OCI-LY3 (cell line): ENCODE measurements at regions not wholly inside any gene's neighbourhood (a gene's known extent, or its start where the extent isn't known, plus 50 kb on each side); places are given as distances from the start of the nearest gene placed in this dataset.

Source experiments
- H2AFZ ChIP-seq: fragments of 200-600, 300-600 bp; shearing (Covaris generic); 2 replicates; pipeline ENCODE4 v1.6.0; 2014; ENCODE audit warnings: antibody characterized with exemption, low read depth, low read length
- H3K27ac ChIP-seq: fragments of 200-600, 300-600 bp; sonication (generic); 2 replicates; pipeline ENCODE4 v1.5.1; 2014; ENCODE audit warnings: mild to moderate bottlenecking, low read length, moderate library complexity, mixed read lengths
- H3K27me3 ChIP-seq: fragments of 200-600, 300-600 bp; sonication (generic); 2 replicates; pipeline ENCODE4 v1.6.1; 2014; ENCODE audit warnings: low read depth, low read length, mixed read lengths
- H3K36me3 ChIP-seq: fragments of 200-600, 300-600 bp; sonication (generic); replicated peaks from 2 replicates; pipeline ENCODE3; 2014; ENCODE audit warnings: low read depth, low read length, mixed read lengths
- H3K4me1 ChIP-seq: fragments of 300-600, 200-600 bp; sonication (generic); 2 replicates; pipeline ENCODE4 v1.6.1; 2014; ENCODE audit warnings: low read length, mixed read lengths
- H3K4me2 ChIP-seq: fragments of 200-600, 300-600 bp; sonication (generic); 2 replicates; pipeline ENCODE4 v1.6.1; 2014; ENCODE audit warnings: low read length, mixed read lengths
- H3K4me3 ChIP-seq: fragments of 300-600, 200-600 bp; sonication (generic); 2 replicates; pipeline ENCODE4 v1.5.1; 2014; ENCODE audit warnings: antibody characterized with exemption, mild to moderate bottlenecking, low read length, moderate library complexity
- H3K79me2 ChIP-seq: fragments of 300-600, 200-600 bp; shearing (Covaris generic); 2 replicates; pipeline ENCODE4 v1.6.1; 2014; ENCODE audit warnings: mild to moderate bottlenecking, low read length, mixed read lengths
- H3K9ac ChIP-seq: fragments of 300-600, 200-600 bp; shearing (Covaris generic); 2 replicates; pipeline ENCODE4 v1.6.0; 2014; ENCODE audit warnings: mild to moderate bottlenecking, low read length, moderate library complexity
- H3K9me3 ChIP-seq: fragments of 200-600, 300-600 bp; shearing (Covaris generic); 2 replicates; pipeline ENCODE4 v1.6.1; 2014; ENCODE audit warnings: low read length, mixed read lengths; ENCODE audit not compliant: insufficient read depth
- H4K20me1 ChIP-seq: fragments of 200-600, 300-600 bp; sonication (generic); 2 replicates; pipeline ENCODE4 v1.6.1; 2016; ENCODE audit warnings: low read length, mixed read lengths; ENCODE audit not compliant: insufficient read depth
- CTCF ChIP-seq: fragments of 200-600, 300-600 bp; sonication (generic); IDR thresholded peaks from 2 replicates; pipeline ENCODE4 v1.5.1; 2014; ENCODE audit warnings: antibody characterized with exemption, low read length, low read depth
- EZH2phosphoT487 ChIP-seq: fragments of 200-600 bp; shearing (Covaris generic); IDR thresholded peaks from 2 replicates; pipeline ENCODE4 v1.6.1; 2018; ENCODE audit warnings: antibody characterized with exemption, mixed run types, low read depth

DNA sequence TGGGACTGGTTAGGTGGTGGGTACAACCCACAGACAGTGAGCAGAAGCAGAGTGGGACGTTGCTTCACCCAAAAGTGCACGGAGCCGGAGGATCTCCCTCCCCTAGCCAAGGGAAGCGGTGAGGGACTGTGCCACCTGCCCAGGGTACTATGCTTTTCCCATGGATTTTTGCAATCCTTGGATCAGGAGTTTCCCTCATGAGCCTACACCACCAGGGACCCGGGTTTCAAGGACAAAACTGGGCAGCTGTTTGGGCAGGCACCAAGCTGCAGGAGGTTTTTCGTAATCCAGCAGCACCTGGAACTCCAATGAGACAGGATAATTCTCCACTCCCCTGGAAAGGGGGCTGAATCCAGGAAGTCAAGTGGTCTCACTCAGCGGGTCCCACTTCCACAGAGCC is 209.1 kb upstream of the CXCL12 start:
- TF ChIP-seq CTCF: no peak
- no peak for TF ChIP-seq EZH2phosphoT487
- H3K9ac ChIP-seq: no peak overlapping the region
- no peaks in the 10 kb centered on the region for H3K79me2 ChIP-seq
- H3K27ac ChIP-seq: no peak overlapping the region
- no peak overlapping the region for H3K4me3 ChIP-seq
- H3K4me1 ChIP-seq: no peaks in the 10 kb centered on the region
- no peaks in the 10 kb centered on the region for H3K9me3 ChIP-seq
- no peaks in the 10 kb centered on the region for H3K27me3 ChIP-seq
- no peaks in the 10 kb centered on the region for H4K20me1 ChIP-seq
- no peak overlapping the region for H3K4me2 ChIP-seq
- H2AFZ ChIP-seq: no peak overlapping the region
- H3K36me3 ChIP-seq: no peaks in the 10 kb centered on the region

DNA sequence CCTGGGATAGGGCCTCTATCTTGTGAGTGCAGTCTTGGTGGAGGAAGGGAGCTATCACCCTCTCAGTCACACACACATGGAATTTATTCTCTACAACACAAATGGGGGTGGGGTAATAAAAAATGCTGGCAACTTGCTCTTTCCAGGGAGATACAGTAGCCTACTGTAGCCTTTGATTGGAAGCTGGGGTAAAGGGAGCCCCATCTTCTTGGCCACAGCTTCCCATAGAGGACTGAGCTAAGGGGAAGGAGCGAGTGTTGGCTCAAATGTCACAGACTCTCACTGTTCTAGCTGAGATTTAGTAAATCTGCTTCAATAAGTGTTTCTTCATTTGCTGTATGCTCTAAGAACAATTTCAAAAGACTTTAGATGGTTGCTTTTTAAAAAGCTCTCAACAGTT is 222.2 kb upstream of the CXCL12 start:
- Histone ChIP-seq H2AFZ (no peak overlapping the region), H3K4me3 (no peak overlapping the region), H3K27ac (no peak overlapping the region), H3K9ac (no peak overlapping the region), H3K4me2 (no peak overlapping the region), H3K4me1 (no peaks in the 10 kb centered on the region), H4K20me1 (no peaks in the 10 kb centered on the region), H3K9me3 (no peaks in the 10 kb centered on the region), H3K36me3 (no peaks in the 10 kb centered on the region), H3K27me3 (no peaks in the 10 kb centered on the region), H3K79me2 (no peaks in the 10 kb centered on the region)
- TF ChIP-seq EZH2phosphoT487 (no peak), CTCF (no peak)

DNA sequence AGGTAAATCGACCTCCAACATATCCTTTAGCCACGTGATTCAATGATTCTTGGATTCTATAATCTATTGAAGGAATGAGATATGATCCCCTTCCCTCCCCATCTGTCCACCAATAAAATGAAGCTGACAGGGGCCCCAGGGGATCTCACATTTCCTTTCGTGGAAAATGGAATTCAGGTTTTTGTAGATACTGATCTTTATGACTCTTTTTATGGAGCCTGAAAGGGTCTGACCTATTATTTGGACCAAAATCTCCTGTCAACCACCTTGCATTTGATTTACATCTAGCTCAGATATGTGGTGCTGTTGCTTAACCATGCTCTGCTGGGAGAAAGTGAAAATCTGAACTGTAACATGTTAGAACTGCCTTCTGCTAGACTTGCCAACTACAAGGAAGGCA is 234.0 kb upstream of the CXCL12 start:
- Histone ChIP-seq H3K4me2 (no peak overlapping the region), H3K79me2 (no peaks in the 10 kb centered on the region), H3K9ac (no peak overlapping the region), H3K27me3 (no peaks in the 10 kb centered on the region), H3K4me3 (no peak overlapping the region), H3K4me1 (no peaks in the 10 kb centered on the region), H3K36me3 (no peaks in the 10 kb centered on the region), H3K9me3 (no peaks in the 10 kb centered on the region), H2AFZ (no peak overlapping the region), H4K20me1 (no peaks in the 10 kb centered on the region), H3K27ac (no peak overlapping the region)
- no peak for TF ChIP-seq CTCF
- TF ChIP-seq EZH2phosphoT487: no peak

- no peaks in the 10 kb centered on the region for H3K36me3 ChIP-seq
- TF ChIP-seq EZH2phosphoT487 (no peak), CTCF (no peak)
- no peak overlapping the region for H3K9ac ChIP-seq
- no peak overlapping the region for H2AFZ ChIP-seq
- H3K4me3 ChIP-seq: no peak overlapping the region
- H3K27ac ChIP-seq: no peak overlapping the region
- no peaks in the 10 kb centered on the region for H3K9me3 ChIP-seq
- no peak overlapping the region for H3K4me2 ChIP-seq
- H3K4me1 ChIP-seq: no peaks in the 10 kb centered on the region
- no peaks in the 10 kb centered on the region for H3K27me3 ChIP-seq
- H4K20me1 ChIP-seq: no peaks in the 10 kb centered on the region
- no peaks in the 10 kb centered on the region for H3K79me2 ChIP-seq
These were observed 234.6 kb upstream of the CXCL12 start for GRCh38 chr10:44619521-44619920.
